DND-41 (cell line): ENCODE measurements at regions not wholly inside any gene's neighbourhood (a gene's known extent, or its start where the extent isn't known, plus 50 kb on each side); places are given as distances from the start of the nearest gene placed in this dataset.
"Not testable (repeated sequence)": the region's sequence is repeated elsewhere in the genome, so short reads cannot be mapped to it uniquely, and the experiment has no call there.

Experiments
- ATAC-seq: fragments of 200-7000 bp; cut with Tn5 transposase; 3 replicates; pipeline ENCODE4 v1.9.1; 2021; ENCODE audit warnings: low read depth; ENCODE audit not compliant: insufficient read depth
- DNase-seq: peaks from one replicate; pipeline ENCODE4 v3.0.0-alpha.2; 2020
- H2AFZ ChIP-seq: 2 replicates; pipeline ENCODE4 v1.6.0; 2012; ENCODE audit warnings: low read depth, low read length
- H3K27ac ChIP-seq: 2 replicates; pipeline ENCODE4 v1.5.1; 2012; ENCODE audit warnings: low read length, inconsistent platforms
- H3K27me3 ChIP-seq: fragments of 200-600 bp; sonication (generic); 2 replicates; pipeline ENCODE4 v1.6.0; 2012; ENCODE audit warnings: low read length, mild to moderate bottlenecking, inconsistent platforms; ENCODE audit not compliant: insufficient read depth, poor library complexity
- H3K36me3 ChIP-seq: 2 replicates; pipeline ENCODE4 v1.5.1; 2012; ENCODE audit warnings: low read length, inconsistent platforms; ENCODE audit not compliant: insufficient read depth
- H3K4me1 ChIP-seq: 2 replicates; pipeline ENCODE4 v1.5.1; 2012; ENCODE audit warnings: mild to moderate bottlenecking, low read length; ENCODE audit not compliant: insufficient read depth
- H3K4me2 ChIP-seq: 2 replicates; pipeline ENCODE4 v1.6.0; 2012; ENCODE audit warnings: mild to moderate bottlenecking, moderate library complexity, low read length, inconsistent platforms; ENCODE audit not compliant: insufficient read depth
- H3K4me3 ChIP-seq, 2 experiments: fragments of 200-600 bp in 1 of 2; shearing (Covaris generic) in 1 of 2; 2 replicates each; pipeline ENCODE4 v1.5.1; 2012 to 2016; ENCODE audit warnings: inconsistent platforms in 2 of 2, low read length in 2 of 2, mild to moderate bottlenecking in 2 of 2, low read depth in 1 of 2, moderate library complexity in 1 of 2
- H3K79me2 ChIP-seq: 2 replicates; pipeline ENCODE4 v1.6.0; 2012; ENCODE audit warnings: low read length, inconsistent platforms; ENCODE audit not compliant: insufficient read depth
- H3K9ac ChIP-seq: 2 replicates; pipeline ENCODE4 v1.6.0; 2012; ENCODE audit warnings: low read depth, mild to moderate bottlenecking, inconsistent platforms, low read length, moderate library complexity
- H3K9me3 ChIP-seq: 2 replicates; pipeline ENCODE4 v1.5.1; 2012; ENCODE audit warnings: low read length, moderate library complexity, mild to moderate bottlenecking, inconsistent platforms; ENCODE audit not compliant: insufficient read depth, severe bottlenecking
- H4K20me1 ChIP-seq: 2 replicates; pipeline ENCODE4 v1.6.0; 2012; ENCODE audit warnings: low read length; ENCODE audit not compliant: insufficient read depth
- CTCF ChIP-seq: IDR thresholded peaks from 2 replicates; pipeline ENCODE4 v1.5.1; 2012; ENCODE audit warnings: borderline replicate concordance, low read length, moderate library complexity, mild to moderate bottlenecking; ENCODE audit not compliant: poor library complexity, severe bottlenecking; ENCODE audit errors: extremely low read depth
- EZH2 ChIP-seq: IDR thresholded peaks from 3 replicates; pipeline ENCODE4 v1.6.1; 2012; ENCODE audit warnings: borderline replicate concordance, low read depth, mild to moderate bottlenecking, moderate library complexity, low read length, inconsistent platforms; ENCODE audit not compliant: severe bottlenecking

- ATAC-seq, result no peak
- H3K27ac ChIP-seq, result no peak overlapping the region
Observed at GRCh38 chr3:182142928-182143327, 431.2 kb downstream of the SOX2 start.

DNA sequence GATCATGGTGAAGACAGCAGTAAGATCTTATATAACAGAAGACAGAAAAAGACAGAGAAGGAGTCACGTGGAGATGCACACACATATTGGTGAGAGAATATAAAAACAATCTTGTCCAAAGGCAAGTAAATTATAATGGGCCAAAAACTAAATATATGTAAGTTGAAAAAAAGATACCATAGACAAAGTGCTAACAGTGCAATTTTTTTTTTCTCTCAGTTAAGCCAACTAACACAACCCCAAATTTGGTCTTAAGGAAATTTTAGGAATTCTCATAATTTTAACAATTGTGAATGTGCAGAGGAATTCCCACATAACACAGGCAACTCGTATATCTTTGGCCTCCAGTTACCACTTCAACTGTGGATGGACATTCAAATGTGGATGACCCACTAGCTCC, 432.2 kb downstream of the SOX2 start:
- Histone ChIP-seq H3K27me3 (no peaks in the 10 kb centered on the region), H3K4me3 (no peak overlapping the region), H4K20me1 (no peaks in the 10 kb centered on the region), H3K4me2 (no peak overlapping the region), H2AFZ (no peak overlapping the region), H3K4me1 (0 out of 2 replicates have a peak, but pooled peaks cover 2% of the 10 kb centered on the region), H3K9ac (no peak overlapping the region), H3K9me3 (no peaks in the 10 kb centered on the region), H3K27ac (no peak overlapping the region), H3K36me3 (no peaks in the 10 kb centered on the region), H3K79me2 (no peaks in the 10 kb centered on the region)
- no peak for ATAC-seq
- no peak for DNase-seq
- TF ChIP-seq EZH2, result no peak
- no peak for TF ChIP-seq CTCF

More at GRCh38 chr3:182142928-182143327, 431.2 kb downstream of the SOX2 start:
- H3K9me3 ChIP-seq, result no peaks in the 10 kb centered on the region
- DNase-seq, result no peak
- H3K9ac ChIP-seq, result no peak overlapping the region
- H3K36me3 ChIP-seq, result no peaks in the 10 kb centered on the region
- no peaks in the 10 kb centered on the region for H3K79me2 ChIP-seq
- no peak overlapping the region for H2AFZ ChIP-seq
- 0 out of 2 replicates have a peak, but pooled peaks cover 2% of the 10 kb centered on the region for H3K4me1 ChIP-seq
- no peaks in the 10 kb centered on the region for H3K27me3 ChIP-seq
- TF ChIP-seq CTCF, result no peak
- H4K20me1 ChIP-seq, result no peaks in the 10 kb centered on the region
- H3K4me2 ChIP-seq, result no peak overlapping the region
- no peak overlapping the region for H3K4me3 ChIP-seq

DNA sequence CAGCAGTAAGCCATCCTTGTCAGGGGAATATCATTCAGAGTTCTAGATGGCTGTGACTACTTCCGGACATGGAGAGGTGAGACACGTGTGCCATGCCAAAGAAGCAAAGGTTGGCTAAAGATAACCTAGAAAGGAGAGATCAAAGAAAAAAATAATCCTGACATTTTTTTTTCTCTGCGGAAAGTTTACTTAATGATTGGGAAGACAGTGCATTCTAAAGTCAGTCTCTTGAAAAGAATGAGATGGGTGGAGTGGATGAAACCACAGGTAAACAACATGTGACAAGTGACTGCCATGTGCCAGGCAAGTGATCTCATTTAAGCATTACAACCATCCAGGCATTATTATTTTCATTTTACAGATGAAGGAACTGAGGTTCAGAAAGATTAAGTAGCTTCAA, 436.6 kb downstream of the SOX2 start:
- no peak overlapping the region for H3K9ac ChIP-seq
- H4K20me1 ChIP-seq, result no peaks in the 10 kb centered on the region
- no peak for DNase-seq
- no peaks in the 10 kb centered on the region for H3K4me1 ChIP-seq
- TF ChIP-seq EZH2 (no peak), CTCF (no peak)
- no peak for ATAC-seq
- no peaks in the 10 kb centered on the region for H3K27me3 ChIP-seq
- H2AFZ ChIP-seq, result no peak overlapping the region
- no peaks in the 10 kb centered on the region for H3K79me2 ChIP-seq
- H3K4me3 ChIP-seq, result no peak overlapping the region
- H3K27ac ChIP-seq, result no peak overlapping the region
- H3K4me2 ChIP-seq, result no peak overlapping the region
- no peaks in the 10 kb centered on the region for H3K36me3 ChIP-seq
- H3K9me3 ChIP-seq, result no peaks in the 10 kb centered on the region

DNA sequence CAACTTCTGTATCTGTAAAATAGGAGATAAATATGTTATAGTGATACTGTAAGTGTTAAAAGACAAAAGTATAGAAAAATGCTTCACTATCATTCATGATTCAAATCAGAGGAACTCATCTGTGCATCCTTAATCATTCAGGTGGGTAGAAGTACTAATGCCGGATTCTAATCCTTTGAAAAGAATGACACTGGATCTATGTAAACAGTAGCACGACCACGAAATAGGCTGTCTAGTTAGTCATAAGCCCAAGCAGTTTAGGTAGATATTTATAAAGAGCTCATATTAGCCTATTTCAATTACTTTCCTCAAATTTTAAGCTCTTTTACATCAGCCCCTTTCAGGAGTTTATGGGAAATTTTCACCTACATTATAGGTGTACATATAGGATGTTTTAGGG, 437.9 kb downstream of the SOX2 start:
- H3K4me1 ChIP-seq, result no peaks in the 10 kb centered on the region
- H3K4me3 ChIP-seq, result no peak overlapping the region
- TF ChIP-seq CTCF (no peak), EZH2 (no peak)
- no peak overlapping the region for H3K4me2 ChIP-seq
- H3K27ac ChIP-seq, result no peak overlapping the region
- no peaks in the 10 kb centered on the region for H3K27me3 ChIP-seq
- H3K36me3 ChIP-seq, result no peaks in the 10 kb centered on the region
- H3K9ac ChIP-seq, result no peak overlapping the region
- no peak for ATAC-seq
- no peaks in the 10 kb centered on the region for H4K20me1 ChIP-seq
- no peak for DNase-seq
- H3K9me3 ChIP-seq, result no peaks in the 10 kb centered on the region
- H2AFZ ChIP-seq, result no peak overlapping the region
- no peaks in the 10 kb centered on the region for H3K79me2 ChIP-seq

- H4K20me1 ChIP-seq, H2AFZ ChIP-seq, H3K4me2 ChIP-seq, H3K36me3 ChIP-seq, H3K9me3 ChIP-seq, H3K4me3 ChIP-seq, H3K27me3 ChIP-seq, H3K9ac ChIP-seq, H3K4me1 ChIP-seq, ATAC-seq, H3K27ac ChIP-seq, DNase-seq, H3K79me2 ChIP-seq: not testable (repeated sequence)
Observed at GRCh38 chr3:182156326-182156725, 444.6 kb downstream of the SOX2 start.
